ENCODE measurements at regions not wholly inside any gene's neighbourhood (a gene's known extent, or its start where the extent isn't known, plus 50 kb on each side); places are given as distances from the start of the nearest gene placed in this dataset.

DNA sequence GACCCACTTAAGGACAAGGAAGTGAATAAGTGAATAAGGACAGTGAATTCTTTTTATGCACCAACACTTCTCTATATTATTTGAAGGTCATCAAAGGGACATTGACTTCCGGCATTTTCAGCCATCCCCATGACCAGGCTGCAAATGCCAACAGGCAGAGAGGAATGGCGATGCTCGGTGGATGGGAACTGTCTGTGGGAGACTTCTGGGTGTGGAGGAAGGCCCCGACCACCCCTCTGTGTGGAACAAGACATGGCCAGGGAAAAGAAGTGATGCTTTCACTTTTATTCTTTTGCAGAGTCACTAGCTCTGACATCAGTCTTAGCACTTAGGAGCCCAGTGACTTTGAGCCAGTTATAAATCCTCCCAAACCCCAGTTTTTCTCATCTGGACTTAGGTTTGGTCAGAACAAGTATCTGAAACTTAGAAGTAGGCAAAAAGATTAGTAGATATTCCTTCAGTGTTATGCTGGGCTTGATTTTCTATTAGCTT lies 84.5 kb downstream of the KBTBD8 start:
- no peak for DNase-seq (ENCODE audit: low read depth, low spot score)
- in situ Hi-C loops (cut with HindIII; ENCODE audit: low sequenced_read_pairs) = no loop called here
- TF ChIP-seq, protein P1, sequence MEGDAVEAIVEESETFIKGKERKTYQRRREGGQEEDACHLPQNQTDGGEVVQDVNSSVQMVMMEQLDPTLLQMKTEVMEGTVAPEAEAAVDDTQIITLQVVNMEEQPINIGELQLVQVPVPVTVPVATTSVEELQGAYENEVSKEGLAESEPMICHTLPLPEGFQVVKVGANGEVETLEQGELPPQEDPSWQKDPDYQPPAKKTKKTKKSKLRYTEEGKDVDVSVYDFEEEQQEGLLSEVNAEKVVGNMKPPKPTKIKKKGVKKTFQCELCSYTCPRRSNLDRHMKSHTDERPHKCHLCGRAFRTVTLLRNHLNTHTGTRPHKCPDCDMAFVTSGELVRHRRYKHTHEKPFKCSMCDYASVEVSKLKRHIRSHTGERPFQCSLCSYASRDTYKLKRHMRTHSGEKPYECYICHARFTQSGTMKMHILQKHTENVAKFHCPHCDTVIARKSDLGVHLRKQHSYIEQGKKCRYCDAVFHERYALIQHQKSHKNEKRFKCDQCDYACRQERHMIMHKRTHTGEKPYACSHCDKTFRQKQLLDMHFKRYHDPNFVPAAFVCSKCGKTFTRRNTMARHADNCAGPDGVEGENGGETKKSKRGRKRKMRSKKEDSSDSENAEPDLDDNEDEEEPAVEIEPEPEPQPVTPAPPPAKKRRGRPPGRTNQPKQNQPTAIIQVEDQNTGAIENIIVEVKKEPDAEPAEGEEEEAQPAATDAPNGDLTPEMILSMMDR (IDR thresholded peaks at IDR 0.05; ENCODE audit: low read depth, low read length) = no peak
- no peak overlapping the region for H3K4me3 ChIP-seq (ENCODE audit: low read depth, low read length)

DNA sequence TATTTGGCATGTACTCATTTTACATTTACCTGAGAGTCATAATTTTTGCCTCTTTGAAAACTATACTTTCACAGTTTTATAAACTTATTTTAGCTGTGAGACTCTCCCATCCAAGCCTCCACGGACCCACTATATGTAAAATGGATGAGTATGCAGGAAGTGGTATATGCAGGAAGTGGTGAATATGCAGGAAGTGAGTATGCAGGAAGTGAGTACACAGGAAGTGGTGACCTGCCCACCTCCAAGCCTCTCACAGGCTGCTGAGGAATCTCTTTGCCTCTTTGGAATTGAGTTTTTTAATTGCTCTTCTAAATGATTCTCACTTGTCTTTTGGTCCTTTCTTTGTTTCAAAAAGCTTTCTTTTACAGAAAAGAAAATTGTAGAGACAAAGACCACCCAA lies 85.2 kb downstream of the KBTBD8 start:
- TF ChIP-seq, protein P1 (IDR thresholded peaks at IDR 0.05; ENCODE audit: low read depth, low read length) = no peak
- no peak overlapping the region for H3K4me3 ChIP-seq (ENCODE audit: low read depth, low read length)
- in situ Hi-C loops (cut with HindIII; ENCODE audit: low sequenced_read_pairs) = no loop called here
- no peak for DNase-seq (ENCODE audit: low read depth, low spot score)

DNA sequence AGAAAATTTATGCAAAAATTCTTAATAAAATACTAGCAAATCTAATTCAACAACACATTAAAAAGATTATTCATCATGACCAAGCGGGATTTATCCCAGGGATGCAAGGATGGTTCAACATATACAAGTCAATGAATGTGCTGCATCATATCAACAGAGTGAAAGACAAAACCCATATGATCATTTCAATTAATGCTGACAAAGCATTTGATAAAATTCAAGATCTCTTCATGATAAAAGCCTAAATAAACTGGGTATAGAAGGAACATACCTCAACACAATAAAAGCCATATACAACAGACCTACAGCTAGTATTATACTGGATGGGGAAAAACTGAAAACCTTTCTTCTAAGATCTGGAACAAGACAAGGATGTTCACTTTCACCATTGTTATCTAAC lies 89.7 kb downstream of the KBTBD8 start:
- in situ Hi-C loops (cut with HindIII; ENCODE audit: low sequenced_read_pairs) = no loop called here
- H3K4me3 ChIP-seq (ENCODE audit: low read depth, low read length) = no peak overlapping the region
- TF ChIP-seq, protein P1 (IDR thresholded peaks at IDR 0.05; ENCODE audit: low read depth, low read length) = no peak
- DNase-seq (ENCODE audit: low read depth, low spot score) = no peak

DNA sequence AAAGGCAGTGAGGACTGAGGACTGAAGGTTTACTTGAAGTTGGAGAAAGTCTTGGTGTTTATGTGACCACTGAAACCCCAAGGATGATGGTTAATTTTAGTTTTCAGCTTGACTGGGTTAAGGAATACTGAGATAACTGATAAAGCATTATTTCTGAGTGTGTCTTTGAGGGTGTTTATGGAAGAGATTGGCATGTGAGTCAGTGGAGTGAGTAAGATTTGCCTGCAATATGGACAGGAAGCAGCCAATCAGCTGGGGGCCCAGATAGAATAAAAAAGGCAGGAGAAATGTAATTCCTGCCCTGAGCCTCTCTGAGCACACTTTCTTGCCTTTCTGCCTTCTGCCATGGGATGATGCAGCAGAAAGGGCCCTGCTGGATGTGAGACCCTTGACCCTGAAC lies 92.4 kb downstream of the KBTBD8 start:
- H3K4me3 ChIP-seq (ENCODE audit: low read depth, low read length) = no peak overlapping the region
- TF ChIP-seq, protein P1 (IDR thresholded peaks at IDR 0.05; ENCODE audit: low read depth, low read length) = no peak
- in situ Hi-C loops (cut with HindIII; ENCODE audit: low sequenced_read_pairs) = no loop called here
- peak; percentile 50 for DNase-seq (ENCODE audit: low read depth, low spot score)

DNA sequence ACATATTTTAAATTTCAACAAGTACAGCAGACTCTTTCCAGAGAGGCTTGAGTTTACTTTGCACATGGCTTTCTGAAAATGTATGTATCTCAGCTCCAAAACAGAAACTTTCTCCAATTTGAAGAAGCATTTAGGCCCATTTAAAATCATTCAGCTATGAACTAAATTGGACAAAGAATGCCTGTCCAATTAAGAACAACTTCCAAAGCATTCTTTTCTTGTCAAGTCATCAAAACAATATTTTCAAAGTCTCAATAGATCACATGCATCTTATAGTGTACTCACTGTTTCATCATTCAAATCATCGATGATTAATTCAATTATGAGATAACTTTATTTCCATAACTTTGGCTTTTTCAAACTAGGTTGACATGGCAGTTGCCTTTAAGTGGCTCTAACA lies 95.2 kb downstream of the KBTBD8 start:
- TF ChIP-seq, protein P1 (IDR thresholded peaks at IDR 0.05; ENCODE audit: low read depth, low read length) = no peak
- in situ Hi-C loops (cut with HindIII; ENCODE audit: low sequenced_read_pairs) = no loop called here
- no peak for DNase-seq (ENCODE audit: low read depth, low spot score)
- no peak overlapping the region for H3K4me3 ChIP-seq (ENCODE audit: low read depth, low read length)

DNA sequence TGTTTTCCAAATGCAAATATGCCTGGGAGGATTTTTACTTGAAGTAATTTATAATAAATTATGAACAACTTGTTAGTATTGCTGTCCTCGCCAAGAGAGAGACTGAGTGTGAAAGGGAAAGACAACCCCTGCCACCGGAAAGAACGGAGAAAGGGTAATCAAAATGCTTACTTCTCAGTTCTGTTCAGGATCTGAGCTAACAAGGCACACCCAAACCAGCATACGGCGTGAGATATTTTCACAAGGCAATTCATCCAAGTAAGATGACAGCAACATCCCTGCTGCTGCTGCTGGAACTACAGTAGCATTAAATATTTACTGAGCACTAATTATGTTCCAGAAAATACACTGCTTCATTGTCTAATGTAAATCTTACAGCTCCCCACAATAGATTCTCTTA lies 96.1 kb downstream of the KBTBD8 start:
- no peak for DNase-seq (ENCODE audit: low read depth, low spot score)
- in situ Hi-C loops (cut with HindIII; ENCODE audit: low sequenced_read_pairs) = no loop called here
- no peak overlapping the region for H3K4me3 ChIP-seq (ENCODE audit: low read depth, low read length)
- TF ChIP-seq, protein P1 (IDR thresholded peaks at IDR 0.05; ENCODE audit: low read depth, low read length) = no peak

DNA sequence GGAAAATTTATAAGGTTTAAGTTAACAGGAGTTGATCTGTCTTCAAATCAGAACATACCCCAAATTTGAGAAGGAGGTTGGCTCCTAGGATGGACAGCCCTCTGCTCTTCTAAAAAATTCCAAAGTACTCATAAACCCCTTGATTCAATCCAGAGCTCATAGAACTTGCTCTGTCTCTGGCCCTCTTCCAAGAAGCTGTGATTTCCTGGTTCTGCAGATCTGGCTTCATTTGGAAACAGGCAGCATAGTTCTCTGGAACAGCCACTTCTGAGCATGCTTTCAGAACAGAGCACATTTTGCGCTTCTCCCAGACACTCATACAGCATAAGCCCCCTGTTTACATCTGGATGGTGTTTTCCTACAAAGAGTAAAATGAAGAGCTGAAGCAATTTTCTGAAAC lies 96.7 kb downstream of the KBTBD8 start:
- TF ChIP-seq, protein P1 (IDR thresholded peaks at IDR 0.05; ENCODE audit: low read depth, low read length) = no peak
- in situ Hi-C loops (cut with HindIII; ENCODE audit: low sequenced_read_pairs) = no loop called here
- DNase-seq (ENCODE audit: low read depth, low spot score) = no peak
- no peak overlapping the region for H3K4me3 ChIP-seq (ENCODE audit: low read depth, low read length)

All from astrocyte of the spinal cord (primary cell).